Heart right ventricle (tissue), 16 donors: ENCODE measurements at regions not wholly inside any gene's neighbourhood (a gene's known extent, or its start where the extent isn't known, plus 50 kb on each side); places are given as distances from the start of the nearest gene placed in this dataset.

Experiments used
- ATAC-seq, 8 donors: fragments of 200-7000 bp; cut with Tn5 transposase; one replicate each; pipeline ENCODE4 v1.9.1; 2020; ENCODE audit warnings: mild to moderate bottlenecking in 8 of 8, moderate library complexity in 8 of 8, moderate number of reproducible peaks in 1 of 8
- DNase-seq, 2 donors: peaks; one replicate each; pipeline ENCODE4 v3.0.0-alpha.2; 2020
- H3K27ac ChIP-seq, 10 donors: fragments of 200-600 bp; sonication (generic) in 2 of 10; one replicate each; pipeline versions ENCODE4 v1.5.0 to v1.8.0; 2020 to 2022; ENCODE audit warnings: mild to moderate bottlenecking in 3 of 10
- H3K27me3 ChIP-seq, 7 donors: fragments of 200-600 bp; one replicate each; pipeline ENCODE4 v1.8.0; 2021 to 2022; ENCODE audit warnings: mild to moderate bottlenecking in 2 of 7
- H3K36me3 ChIP-seq, 9 donors: fragments of 200-600 bp; sonication (generic) in 1 of 9; one replicate each; pipeline versions ENCODE4 v1.5.0 to v1.8.0; 2020 to 2022; ENCODE audit warnings: mild to moderate bottlenecking in 2 of 9
- H3K4me1 ChIP-seq, 9 donors: fragments of 200-600 bp; sonication (generic) in 1 of 9; one replicate each; pipeline versions ENCODE4 v1.5.0 to v1.8.0; 2020 to 2022; ENCODE audit warnings: mild to moderate bottlenecking in 4 of 9
- H3K4me3 ChIP-seq, 10 donors: fragments of 200-600 bp; sonication (generic) in 2 of 10; one replicate each; pipeline versions ENCODE4 v1.5.0 to v1.8.0; 2020 to 2022; ENCODE audit warnings: mild to moderate bottlenecking in 7 of 10, moderate library complexity in 2 of 10
- H3K9me3 ChIP-seq, 11 donors: fragments of 200-600 bp in 10 of 11; sonication (generic) in 2 of 11; one replicate each; pipeline versions ENCODE4 v1.5.0 to v1.8.0; 2013 to 2022; ENCODE audit warnings: mild to moderate bottlenecking in 2 of 11, control low read depth in 1 of 11, moderate library complexity in 1 of 11
- WGBS, 2 donors: extraction: QIAGEN DNeasy Blood & Tissue Kit; methylation state at CpG; one replicate each; pipeline ENCODE4 v1.1.7; 2013; ENCODE audit warnings: inconsistent platforms in 1 of 2; 5-methylcytosine and 5-hydroxymethylcytosine counted together
- intact Hi-C, 10 donors: fragments of 100-400 bp; cut with DNase I; formaldehyde crosslinking; loops; one replicate each; pipeline versions ENCODE4 v1.11.1 to v1.14.2; 2022
- TF ChIP-seq, protein P1 (sequence below), 9 donors: fragments of 200-600 bp; sonication (generic) in 2 of 9; IDR thresholded peaks; one replicate each; pipeline versions ENCODE4 v1.5.0 to v1.8.0; 2021 to 2022; ENCODE audit warnings: antibody characterized with exemption in 9 of 9, mild to moderate bottlenecking in 5 of 9, moderate library complexity in 1 of 9
- donor health status: Arrhythmogenic right ventricular cardiomyopathy.
- donor health status: ischemic (EF 13 %, LVEDD 7.1; RV severe dilation, severe dysfunction).
- donor health status: healthy with polysubstance abuse.
- donor health status: DM: no; HTN: yes; CAD: no.
- donor health status: DM: no; HTN: no; CAD: no.
- donor health status: ischemic (EF 25% LVEDD 6.9; RV normal size, moderate dysfunction).
- donor health status: ischemic (EF 25% LVEDD 5.7; RV mildly dilated, moderate dysfunction).
- donor health status: healthy.
- donor health status: DM: yes; HTN: yes; CAD: no.
- donor health status: Ischemic cardiomyopathy.
- donor health status: ischemic (EF 35%, LVEDD 5.7; RV mildly dilated, moderate dysfunction).
- donor health status: nonischemic (EF 11% LVEDD 7.7; RV severe dilation, severe dysfunction).
- donor health status: DM: yes; HTN: yes; CAD: no.
- donor health status: PGD.
- donor health status: ischemic (EF 29% LVEDD 5.4; RV normal size, mild dysfunction).
- donor health status: nonischemic (EF 23%, LVEDD 6.1; RV moderate dilation, normal function).

DNA sequence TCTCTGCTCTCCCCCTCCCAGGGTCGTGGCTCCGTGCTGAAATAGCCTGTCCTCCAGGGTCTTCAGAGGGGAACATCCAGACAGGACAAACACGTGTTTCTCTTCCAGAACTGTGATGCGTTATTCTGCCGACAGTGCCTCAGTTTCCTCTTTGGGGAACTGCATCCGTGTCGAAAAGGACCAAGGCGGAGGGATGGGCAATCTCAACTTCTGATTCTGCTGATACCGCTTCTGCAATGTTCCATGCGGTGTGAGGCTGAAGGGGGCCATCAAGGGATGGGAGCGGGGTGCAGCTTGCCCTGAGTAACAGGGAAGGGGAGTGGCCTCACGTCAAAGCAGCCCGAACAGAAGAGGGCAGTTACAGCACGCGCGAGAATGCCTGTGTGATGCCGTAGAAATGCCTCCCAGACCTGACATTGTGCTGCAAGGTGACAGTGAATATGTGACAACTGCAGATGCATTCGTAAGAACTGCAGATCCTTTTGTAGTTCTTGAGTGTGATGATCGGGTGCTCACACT, 275.7 kb downstream of the SHQ1 start:
- DNase-seq (no peak), ATAC-seq (no peak)
- Histone ChIP-seq H3K27me3 (peaks cover 0 to 5% (median 0%) of the 10 kb centered on the region in 7 donors), H3K36me3 (no peaks in the 10 kb centered on the region), H3K4me1 (peaks cover 0 to 3% (median 0%) of the 10 kb centered on the region in 9 donors), H3K4me3 (no peak overlapping the region), H3K9me3 (no peaks in the 10 kb centered on the region), H3K27ac (no peak overlapping the region)
- WGBS, 2 donors = 77 to 80% methylated on average over 19 of the region's 19 CpGs
- intact Hi-C loops = no loop called here
- TF ChIP-seq, protein P1, sequence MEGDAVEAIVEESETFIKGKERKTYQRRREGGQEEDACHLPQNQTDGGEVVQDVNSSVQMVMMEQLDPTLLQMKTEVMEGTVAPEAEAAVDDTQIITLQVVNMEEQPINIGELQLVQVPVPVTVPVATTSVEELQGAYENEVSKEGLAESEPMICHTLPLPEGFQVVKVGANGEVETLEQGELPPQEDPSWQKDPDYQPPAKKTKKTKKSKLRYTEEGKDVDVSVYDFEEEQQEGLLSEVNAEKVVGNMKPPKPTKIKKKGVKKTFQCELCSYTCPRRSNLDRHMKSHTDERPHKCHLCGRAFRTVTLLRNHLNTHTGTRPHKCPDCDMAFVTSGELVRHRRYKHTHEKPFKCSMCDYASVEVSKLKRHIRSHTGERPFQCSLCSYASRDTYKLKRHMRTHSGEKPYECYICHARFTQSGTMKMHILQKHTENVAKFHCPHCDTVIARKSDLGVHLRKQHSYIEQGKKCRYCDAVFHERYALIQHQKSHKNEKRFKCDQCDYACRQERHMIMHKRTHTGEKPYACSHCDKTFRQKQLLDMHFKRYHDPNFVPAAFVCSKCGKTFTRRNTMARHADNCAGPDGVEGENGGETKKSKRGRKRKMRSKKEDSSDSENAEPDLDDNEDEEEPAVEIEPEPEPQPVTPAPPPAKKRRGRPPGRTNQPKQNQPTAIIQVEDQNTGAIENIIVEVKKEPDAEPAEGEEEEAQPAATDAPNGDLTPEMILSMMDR (IDR thresholded peaks at IDR 0.05) = no peak

DNA sequence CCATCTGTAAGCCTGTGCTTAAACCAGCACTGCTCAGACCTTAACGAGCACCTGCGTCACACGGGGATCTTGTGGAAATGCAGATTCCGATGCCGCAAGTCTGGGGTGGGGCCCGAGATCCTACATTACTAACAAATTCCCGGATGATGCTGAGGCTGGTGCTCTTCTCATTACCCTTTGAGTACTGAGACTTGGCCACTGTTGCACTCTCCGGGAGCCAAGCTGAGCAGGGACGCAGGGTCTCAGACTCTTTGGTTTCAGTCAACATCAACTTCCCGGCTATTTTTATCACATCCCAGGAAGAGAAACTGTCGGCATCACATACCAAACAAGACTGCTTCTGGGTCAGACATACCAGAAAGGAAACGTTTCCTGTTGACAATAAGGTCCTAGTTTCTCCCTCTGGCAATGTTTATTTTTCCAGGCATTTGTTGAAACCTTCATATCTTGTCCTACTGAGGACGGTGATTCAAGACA, 276.6 kb downstream of the SHQ1 start:
- H3K27ac ChIP-seq = no peak overlapping the region
- no peak overlapping the region for H3K4me3 ChIP-seq
- H3K9me3 ChIP-seq = no peaks in the 10 kb centered on the region
- intact Hi-C loops = no loop called here
- no peaks in the 10 kb centered on the region for H3K36me3 ChIP-seq
- H3K4me1 ChIP-seq = peaks cover 0 to 3% (median 0%) of the 10 kb centered on the region in 9 donors
- DNase-seq (no peak), ATAC-seq (no peak)
- TF ChIP-seq, protein P1 (IDR thresholded peaks at IDR 0.05) = no peak
- 56% methylated on average over 13 of the region's 13 CpGs for WGBS, 2 donors
- peaks cover 0 to 5% (median 0%) of the 10 kb centered on the region in 7 donors for H3K27me3 ChIP-seq

DNA sequence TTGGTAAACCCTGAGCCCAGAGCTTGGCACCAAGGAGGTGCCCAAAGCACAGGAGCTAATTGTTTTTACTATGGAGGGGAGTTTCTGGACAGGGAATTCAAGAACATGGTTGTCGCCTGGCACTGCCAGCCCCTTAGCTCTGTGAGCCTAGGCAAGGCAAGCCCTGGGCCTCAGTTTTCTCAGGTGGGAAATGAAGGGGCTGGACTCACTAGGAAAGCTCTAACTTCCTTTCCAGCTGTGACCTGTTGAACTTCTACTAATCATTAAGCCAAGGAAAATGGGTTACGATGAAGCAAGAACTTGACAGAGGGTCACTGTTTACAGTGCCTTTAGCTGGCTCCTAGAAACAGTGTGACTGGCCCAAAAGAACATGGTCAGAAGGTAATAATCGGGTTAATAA, 277.2 kb downstream of the SHQ1 start:
- TF ChIP-seq, protein P1 (IDR thresholded peaks at IDR 0.05) = no peak
- no peak for ATAC-seq
- Histone ChIP-seq H3K36me3 (no peaks in the 10 kb centered on the region), H3K27me3 (peaks cover 0 to 5% (median 0%) of the 10 kb centered on the region in 7 donors), H3K9me3 (no peaks in the 10 kb centered on the region), H3K27ac (no peak overlapping the region), H3K4me3 (no peak overlapping the region), H3K4me1 (peaks cover 0 to 3% (median 0%) of the 10 kb centered on the region in 9 donors)
- no peak for DNase-seq
- intact Hi-C loops = no loop called here
- WGBS, 2 donors = 91 to 92% methylated on average over 3 of the region's 3 CpGs

DNA sequence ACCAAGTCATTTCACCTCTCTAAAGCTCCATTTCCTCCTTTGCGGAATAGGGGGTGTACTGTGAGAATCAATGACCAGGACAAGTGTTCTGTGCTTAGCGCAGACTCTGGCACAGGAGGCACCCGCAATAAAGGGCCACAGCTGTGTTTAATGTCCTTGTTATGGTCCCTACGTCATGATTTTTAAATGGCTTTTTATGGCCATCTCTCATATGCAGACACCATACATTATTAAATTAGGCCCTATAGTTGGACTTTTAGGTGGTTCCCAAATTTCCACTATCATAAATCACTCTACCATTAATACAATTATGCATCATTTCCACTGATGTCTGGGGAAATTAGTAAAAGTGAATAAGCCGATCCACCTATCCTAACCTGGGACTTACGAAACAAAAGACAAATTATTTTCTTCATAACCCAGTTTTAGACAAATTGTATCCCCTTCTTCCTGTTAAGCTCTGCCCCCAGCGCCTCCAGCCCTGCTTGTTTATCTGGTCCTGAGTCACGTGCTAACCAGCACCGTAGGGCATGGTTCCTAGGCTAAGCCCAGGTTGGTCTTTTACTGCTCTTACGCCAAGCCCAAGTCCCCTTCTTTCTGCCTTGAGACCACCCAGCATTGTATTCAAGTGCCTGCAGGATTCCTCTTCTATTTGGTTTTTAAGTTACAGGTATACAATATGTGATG, 278.3 kb downstream of the SHQ1 start:
- ATAC-seq (no peak), DNase-seq (no peak)
- TF ChIP-seq, protein P1 (IDR thresholded peaks at IDR 0.05) = no peak
- Histone ChIP-seq H3K27me3 (peaks cover 0 to 5% (median 0%) of the 10 kb centered on the region in 7 donors), H3K9me3 (no peaks in the 10 kb centered on the region), H3K27ac (no peak overlapping the region), H3K4me3 (no peak overlapping the region), H3K36me3 (no peaks in the 10 kb centered on the region), H3K4me1 (peaks cover 0 to 3% (median 0%) of the 10 kb centered on the region in 9 donors)
- intact Hi-C loops = no loop called here
- 92 to 95% methylated on average over 10 of the region's 10 CpGs for WGBS, 2 donors
